HG02763 (cell line): ENCODE measurements at regions not wholly inside any gene's neighbourhood (a gene's known extent, or its start where the extent isn't known, plus 50 kb on each side); places are given as distances from the start of the nearest gene placed in this dataset.

Experiments
- ATAC-seq: cut with Tn5 transposase; IDR thresholded peaks from one replicate; pipeline ENCODE4 v1.9.1; 2021; ENCODE audit warnings: mild to moderate bottlenecking, moderate library complexity; ENCODE audit not compliant: unreplicated experiment

GRCh38 chr1:82640352-82640751 lies 839.6 kb downstream of the ADGRL2 start:
- no peak for ATAC-seq

GRCh38 chr1:82634266-82634665 lies 833.5 kb downstream of the ADGRL2 start:
- ATAC-seq = no peak

- no peak for ATAC-seq
These were observed 831.4 kb downstream of the ADGRL2 start for GRCh38 chr1:82632155-82632554.

DNA sequence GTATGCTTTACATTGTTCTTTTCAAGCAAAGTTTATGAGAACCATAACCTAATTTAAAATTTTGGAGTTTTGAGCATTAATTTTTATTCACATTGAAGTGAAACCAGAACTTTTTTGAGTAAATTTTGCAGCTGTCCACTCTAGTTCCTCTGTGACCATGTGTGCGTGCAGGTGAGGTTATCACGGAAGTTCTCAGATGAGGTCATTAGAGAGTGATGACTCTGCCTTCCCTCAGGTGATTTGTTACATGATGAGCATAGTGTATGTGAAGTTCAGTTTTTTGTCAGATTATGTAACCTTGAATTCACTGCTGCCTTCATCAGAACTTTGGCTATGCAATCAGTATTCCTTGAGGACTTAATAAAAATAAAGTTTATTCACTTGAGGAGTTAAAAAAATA lies 828.2 kb downstream of the ADGRL2 start:
- no peak for ATAC-seq

GRCh38 chr1:82625537-82625936 lies 824.8 kb downstream of the ADGRL2 start:
- ATAC-seq = no peak

GRCh38 chr1:82621076-82621475 lies 820.3 kb downstream of the ADGRL2 start:
- ATAC-seq = no peak

GRCh38 chr1:82614090-82614489 lies 813.4 kb downstream of the ADGRL2 start:
- ATAC-seq = no peak

DNA sequence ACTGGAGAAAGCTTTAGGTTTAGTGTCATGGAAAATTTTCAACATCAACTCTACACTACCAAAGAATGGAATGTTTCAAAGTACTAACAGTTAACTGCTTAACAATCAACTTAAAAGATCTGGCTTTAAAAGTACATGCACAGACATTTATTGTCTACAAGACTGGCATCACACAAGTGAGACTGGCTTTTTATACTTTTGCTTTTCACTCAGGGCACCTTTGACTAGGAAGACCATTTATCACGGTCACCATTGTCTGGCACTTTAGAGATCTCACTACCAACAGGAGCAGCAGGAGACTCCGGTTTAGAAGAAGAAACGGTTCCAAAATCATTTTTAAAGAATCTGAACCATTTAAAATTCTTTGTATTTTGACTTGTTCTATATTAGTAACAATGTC lies 812.3 kb downstream of the ADGRL2 start:
- no peak for ATAC-seq

GRCh38 chr1:82606546-82606945 lies 805.8 kb downstream of the ADGRL2 start:
- no peak for ATAC-seq

DNA sequence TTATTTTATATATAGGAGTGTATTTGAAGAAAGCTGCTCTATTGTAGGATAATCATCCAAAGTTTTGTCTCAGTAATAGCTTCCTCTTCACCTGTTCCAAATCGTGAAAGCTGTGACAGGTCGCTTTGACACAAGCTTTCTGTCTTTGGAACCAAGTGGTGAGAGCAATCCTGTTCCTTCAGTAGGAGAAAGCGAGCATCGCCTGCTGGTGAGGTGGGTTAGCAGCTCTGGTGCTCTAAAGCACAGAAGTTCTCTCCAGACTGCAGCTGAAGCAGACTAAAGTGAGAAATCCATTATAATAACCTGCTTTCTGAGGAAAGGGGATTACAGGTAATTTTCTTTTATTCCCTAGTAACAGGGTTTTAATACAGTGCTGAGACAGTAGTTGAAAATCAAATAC lies 803.8 kb downstream of the ADGRL2 start:
- no peak for ATAC-seq

DNA sequence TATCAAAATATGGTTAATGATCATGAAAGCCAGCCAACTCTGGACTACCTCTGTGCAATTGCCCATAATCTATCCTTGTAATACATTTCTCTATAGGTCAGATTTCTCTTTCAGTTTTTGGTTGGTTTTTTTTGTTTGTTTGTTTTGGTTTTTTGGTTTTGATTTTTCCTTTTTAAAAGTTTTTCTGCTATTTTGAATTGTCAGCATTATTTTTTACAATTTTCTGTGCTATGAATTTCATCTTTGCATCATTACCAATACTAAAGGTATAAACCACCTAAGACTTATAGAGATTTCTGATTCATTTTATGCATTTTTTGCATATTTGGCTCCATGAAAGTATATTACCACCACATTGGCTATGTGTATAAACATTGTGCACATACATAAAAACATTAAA lies 799.6 kb downstream of the ADGRL2 start:
- no peak for ATAC-seq

GRCh38 chr1:82598812-82599211 lies 798.1 kb downstream of the ADGRL2 start:
- ATAC-seq = no peak

GRCh38 chr1:82598337-82598736 lies 797.6 kb downstream of the ADGRL2 start:
- ATAC-seq = no peak

- ATAC-seq = no peak
These were observed 796.9 kb downstream of the ADGRL2 start for GRCh38 chr1:82597649-82598048.

DNA sequence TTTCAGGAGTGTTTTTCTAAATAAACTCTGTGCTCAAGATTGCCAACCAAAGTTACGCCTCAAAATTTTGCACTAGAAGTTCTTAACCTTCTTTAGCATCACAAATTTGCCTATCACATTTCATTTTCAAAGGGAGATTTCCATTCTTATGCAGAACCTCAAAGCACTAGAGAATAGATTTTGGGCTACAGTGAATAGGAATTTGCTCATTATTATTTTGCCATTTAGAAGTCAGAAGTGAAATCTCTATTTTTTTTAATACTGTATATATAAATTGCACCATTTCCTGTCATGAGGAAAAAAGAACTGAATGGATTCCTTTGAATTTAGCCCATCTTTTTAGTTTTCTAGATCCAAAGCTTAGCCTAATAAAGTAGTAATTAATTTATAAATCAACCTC lies 796.4 kb downstream of the ADGRL2 start:
- no peak for ATAC-seq

GRCh38 chr1:82593561-82593960 lies 792.8 kb downstream of the ADGRL2 start:
- no peak for ATAC-seq

DNA sequence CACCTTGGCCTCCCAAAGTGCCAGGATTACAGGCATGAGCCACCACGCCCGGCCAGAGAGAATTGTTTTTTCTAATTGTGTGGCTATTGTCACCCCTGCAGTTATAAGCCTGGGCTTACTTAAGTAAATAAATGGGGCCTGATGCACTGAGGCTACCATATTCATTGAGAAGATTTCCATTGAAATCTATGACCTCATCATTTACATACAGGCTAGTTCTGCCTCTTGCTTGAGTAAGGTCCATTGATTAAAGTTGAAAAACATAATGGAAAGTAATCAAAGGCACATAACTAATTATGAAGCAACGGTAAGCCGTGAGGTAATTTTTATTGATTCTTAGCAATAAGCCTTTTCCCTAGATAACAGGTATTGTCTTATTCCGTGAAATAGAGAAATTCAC lies 788.9 kb downstream of the ADGRL2 start:
- no peak for ATAC-seq

- no peak for ATAC-seq
These were observed 786.6 kb downstream of the ADGRL2 start for GRCh38 chr1:82587371-82587770.

GRCh38 chr1:82586473-82586872 lies 785.7 kb downstream of the ADGRL2 start:
- ATAC-seq = no peak

DNA sequence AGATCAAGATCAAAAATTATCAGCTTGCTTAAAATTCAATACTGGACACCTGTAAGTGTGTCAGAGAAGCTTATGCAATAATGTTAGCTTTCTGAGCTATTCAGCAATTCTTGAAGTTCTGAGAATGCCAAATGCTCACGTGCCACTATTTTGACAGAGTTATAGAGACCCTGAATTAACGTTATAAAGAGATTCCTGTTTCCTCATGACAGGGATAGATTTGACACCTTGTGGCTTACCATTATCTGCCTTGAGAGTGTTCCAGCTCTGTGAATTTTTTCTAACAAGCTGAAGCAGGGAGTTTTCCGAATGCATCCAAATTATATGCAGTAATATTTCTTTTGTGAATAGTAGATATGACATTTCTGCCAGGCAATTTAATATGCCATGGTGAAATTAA lies 781.6 kb downstream of the ADGRL2 start:
- ATAC-seq = no peak

GRCh38 chr1:82578086-82578726 lies 777.5 kb downstream of the ADGRL2 start:
- no peak for ATAC-seq

DNA sequence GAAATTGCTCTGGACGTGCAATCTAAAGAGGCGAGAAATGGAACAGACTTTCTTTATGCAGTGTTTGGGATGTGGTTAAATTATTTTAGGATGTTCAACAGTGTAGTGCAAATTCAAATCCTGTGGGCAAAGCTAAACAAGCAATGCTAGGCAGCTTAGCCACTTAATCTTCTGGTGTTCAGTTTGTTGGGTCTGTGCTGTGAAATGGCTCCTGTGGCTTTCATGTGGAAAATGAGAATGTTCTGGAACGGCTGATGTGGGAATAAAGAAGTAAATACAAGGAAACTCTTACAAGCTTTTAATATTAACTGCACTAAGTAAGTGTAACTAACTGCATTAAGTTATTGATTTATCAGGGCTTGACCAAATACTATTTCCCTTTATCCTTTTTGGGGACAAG lies 766.6 kb downstream of the ADGRL2 start:
- no peak for ATAC-seq

DNA sequence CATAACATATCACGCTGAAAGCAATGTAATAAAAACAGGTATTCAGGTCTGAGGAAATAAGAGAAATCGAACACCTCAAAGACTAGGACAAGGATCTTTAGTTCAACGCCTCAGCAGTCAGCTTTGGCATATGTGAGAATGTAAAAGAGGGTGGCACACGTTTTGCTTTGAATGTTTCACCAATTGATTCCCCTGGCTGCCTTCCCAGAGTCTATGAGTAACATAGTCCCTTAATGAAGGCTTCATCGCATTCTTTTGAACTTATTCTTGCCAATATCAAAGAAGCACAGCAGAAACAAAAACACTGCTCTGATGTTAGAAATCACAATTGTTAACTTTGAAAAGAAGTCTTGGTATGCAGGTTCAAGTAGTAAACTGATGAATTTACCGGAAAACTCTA lies 764.8 kb downstream of the ADGRL2 start:
- ATAC-seq = no peak
